Esophagus muscularis mucosa (tissue), 4 donors: ENCODE measurements at regions not wholly inside any gene's neighbourhood (a gene's known extent, or its start where the extent isn't known, plus 50 kb on each side); places are given as distances from the start of the nearest gene placed in this dataset.

ENCODE experiments used
- DNase-seq: peaks from one replicate; pipeline ENCODE4 v3.0.0-alpha.2; 2017; ENCODE audit errors: extremely low spot score
- H3K27ac ChIP-seq, 4 donors: fragments of 200-600 bp; sonication (generic); replicated peaks in 1 of 4; 1 replicate in 3 of 4; 2 replicates in 1 of 4; pipeline ENCODE4 v1.5.1; 2016 to 2019; ENCODE audit warnings: mild to moderate bottlenecking in 1 of 4
- H3K27me3 ChIP-seq, 4 donors: fragments of 200-600 bp; sonication (generic); one replicate each; pipeline versions ENCODE4 v1.5.1 to v1.6.0; 2016 to 2019
- H3K36me3 ChIP-seq, 4 donors: fragments of 200-600 bp; sonication (generic); one replicate each; pipeline ENCODE4 v1.5.1; 2016 to 2019
- H3K4me1 ChIP-seq, 4 donors: fragments of 200-600 bp; sonication (generic); one replicate each; pipeline ENCODE4 v1.5.1; 2016 to 2019
- H3K4me3 ChIP-seq, 4 donors: fragments of 200-600 bp; sonication (generic); 1 replicate in 2 of 4; 2 replicates in 2 of 4; pipeline ENCODE4 v1.5.1; 2016 to 2019; ENCODE audit warnings: mild to moderate bottlenecking in 4 of 4, moderate library complexity in 1 of 4
- H3K9me3 ChIP-seq, 4 donors: fragments of 200-600 bp; sonication (generic); 1 replicate in 3 of 4; 2 replicates in 1 of 4; pipeline ENCODE4 v1.5.1; 2016 to 2019
- CTCF ChIP-seq, 3 experiments: fragments of 200-600 bp in 2 of 3; fragments of 450-650 bp in 1 of 3; sonication (generic) in 2 of 3; IDR thresholded peaks; one replicate each; pipeline ENCODE4 v1.5.1; 2017 to 2019; ENCODE audit warnings: antibody characterized with exemption in 3 of 3, mild to moderate bottlenecking in 2 of 3, moderate library complexity in 1 of 3
- EP300 ChIP-seq: sonication (generic); formaldehyde crosslinking; IDR thresholded peaks from one replicate; pipeline ENCODE4 v1.6.1; 2017; ENCODE audit warnings: antibody characterized with exemption
- POLR2A ChIP-seq: fragments of 450-650 bp; IDR thresholded peaks from one replicate; pipeline ENCODE4 v1.6.1; 2017; ENCODE audit warnings: antibody characterized with exemption, moderate library complexity, mild to moderate bottlenecking, low read depth
- POLR2AphosphoS5 ChIP-seq, 2 donors: sonication (generic); formaldehyde crosslinking; IDR thresholded peaks; one replicate each; pipeline ENCODE4 v1.6.1; 2017; ENCODE audit warnings: antibody characterized with exemption in 2 of 2
- WGBS: methylation state at CpG from one replicate; pipeline ENCODE4 v1.1.5; 2018; 5-methylcytosine and 5-hydroxymethylcytosine counted together
- intact Hi-C: fragments of 100-400 bp; cut with DNase I; formaldehyde crosslinking; loops from one replicate; pipeline ENCODE4 v1.15.1; 2023

- Histone ChIP-seq H3K4me3 (no peak overlapping the region), H3K9me3 (no peaks in the 10 kb centered on the region), H3K27me3 (no peaks in the 10 kb centered on the region), H3K27ac (no peak overlapping the region), H3K4me1 (no peaks in the 10 kb centered on the region), H3K36me3 (no peaks in the 10 kb centered on the region)
- TF ChIP-seq POLR2AphosphoS5 (IDR thresholded peaks at IDR 0.05) (no peak), EP300 (no peak), POLR2A (no peak)
- intact Hi-C loops: no loop called here
- no peak for DNase-seq
- 88% methylated on average over 5 of the region's 5 CpGs for WGBS
Observed at GRCh38 chr1:219331424-219331823, 157.7 kb downstream of the LYPLAL1 start.

GRCh38 chr1:219330669-219331068 lies 157.0 kb downstream of the LYPLAL1 start:
- no peaks in the 10 kb centered on the region for H3K36me3 ChIP-seq
- H3K9me3 ChIP-seq: no peaks in the 10 kb centered on the region
- H3K4me1 ChIP-seq: no peaks in the 10 kb centered on the region
- H3K4me3 ChIP-seq: no peak overlapping the region
- no peak overlapping the region for H3K27ac ChIP-seq
- TF ChIP-seq CTCF (IDR thresholded peaks at IDR 0.05) (no peak), POLR2A (no peak), EP300 (no peak), POLR2AphosphoS5 (IDR thresholded peaks at IDR 0.05) (no peak)
- no peaks in the 10 kb centered on the region for H3K27me3 ChIP-seq
- WGBS: 100% methylated on average over 2 of the region's 2 CpGs
- no peak for DNase-seq
- intact Hi-C loops: no loop called here

GRCh38 chr1:219330001-219330400 lies 156.3 kb downstream of the LYPLAL1 start:
- H3K27me3 ChIP-seq: no peaks in the 10 kb centered on the region
- no peak overlapping the region for H3K4me3 ChIP-seq
- no peak for DNase-seq
- no peaks in the 10 kb centered on the region for H3K36me3 ChIP-seq
- H3K4me1 ChIP-seq: no peaks in the 10 kb centered on the region
- intact Hi-C loops: no loop called here
- TF ChIP-seq CTCF (IDR thresholded peaks at IDR 0.05) (no peak), EP300 (no peak), POLR2A (no peak), POLR2AphosphoS5 (IDR thresholded peaks at IDR 0.05) (no peak)
- H3K9me3 ChIP-seq: no peaks in the 10 kb centered on the region
- no peak overlapping the region for H3K27ac ChIP-seq

- Histone ChIP-seq H3K27ac (no peak overlapping the region), H3K27me3 (no peaks in the 10 kb centered on the region), H3K4me3 (no peak overlapping the region), H3K4me1 (no peaks in the 10 kb centered on the region), H3K9me3 (no peaks in the 10 kb centered on the region), H3K36me3 (no peaks in the 10 kb centered on the region)
- intact Hi-C loops: no loop called here
- DNase-seq: no peak
- 82% methylated on average over 4 of the region's 4 CpGs for WGBS
- TF ChIP-seq POLR2A (no peak), POLR2AphosphoS5 (IDR thresholded peaks at IDR 0.05) (no peak), EP300 (no peak), CTCF (IDR thresholded peaks at IDR 0.05) (no peak)
Observed at GRCh38 chr1:219329578-219329977, 155.9 kb downstream of the LYPLAL1 start.

GRCh38 chr1:219326843-219327242 lies 153.2 kb downstream of the LYPLAL1 start:
- no peak for DNase-seq
- Histone ChIP-seq H3K36me3 (no peaks in the 10 kb centered on the region), H3K27ac (no peak overlapping the region), H3K9me3 (no peaks in the 10 kb centered on the region), H3K27me3 (no peaks in the 10 kb centered on the region), H3K4me3 (no peak overlapping the region), H3K4me1 (peaks cover 0 to 4% (median 0%) of the 10 kb centered on the region in 4 donors)
- 91% methylated on average over 9 of the region's 9 CpGs for WGBS
- TF ChIP-seq EP300 (no peak), POLR2A (no peak), CTCF (IDR thresholded peaks at IDR 0.05) (no peak), POLR2AphosphoS5 (IDR thresholded peaks at IDR 0.05) (no peak)
- intact Hi-C loops: no loop called here
